OCI-LY3 (cell line): ENCODE measurements at regions not wholly inside any gene's neighbourhood (a gene's known extent, or its start where the extent isn't known, plus 50 kb on each side); places are given as distances from the start of the nearest gene placed in this dataset.
"Not testable (repeated sequence)": the region's sequence is repeated elsewhere in the genome, so short reads cannot be mapped to it uniquely, and the experiment has no call there.

ENCODE experiments used
- EZH2phosphoT487 ChIP-seq: fragments of 200-600 bp; shearing (Covaris generic); IDR thresholded peaks from 2 replicates; pipeline ENCODE4 v1.6.1; 2018; ENCODE audit warnings: antibody characterized with exemption, mixed run types, low read depth
- TF ChIP-seq, protein P1 (sequence below): fragments of 200-600, 300-600 bp; sonication (generic); IDR thresholded peaks from 2 replicates; pipeline ENCODE4 v1.5.1; 2014; ENCODE audit warnings: antibody characterized with exemption, low read length, low read depth

DNA sequence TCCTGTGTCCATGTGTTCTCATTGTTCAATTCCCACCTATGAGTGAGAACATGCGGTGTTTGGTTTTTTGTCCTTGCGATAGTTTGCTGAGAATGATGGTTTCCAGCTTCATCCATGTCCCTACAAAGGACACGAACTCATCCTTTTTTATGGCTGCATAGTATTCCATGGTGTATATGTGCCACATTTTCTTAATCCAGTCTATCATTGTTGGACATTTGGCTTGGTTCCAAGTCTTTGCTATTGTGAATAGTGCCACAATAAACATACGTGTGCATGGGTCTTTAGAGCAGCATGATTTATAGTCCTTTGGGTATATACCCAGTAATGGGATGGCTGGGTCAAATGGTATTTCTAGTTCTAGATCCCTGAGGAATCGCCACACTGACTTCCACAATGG lies 98.5 kb downstream of the KBTBD2 start:
- TF ChIP-seq, protein P1, sequence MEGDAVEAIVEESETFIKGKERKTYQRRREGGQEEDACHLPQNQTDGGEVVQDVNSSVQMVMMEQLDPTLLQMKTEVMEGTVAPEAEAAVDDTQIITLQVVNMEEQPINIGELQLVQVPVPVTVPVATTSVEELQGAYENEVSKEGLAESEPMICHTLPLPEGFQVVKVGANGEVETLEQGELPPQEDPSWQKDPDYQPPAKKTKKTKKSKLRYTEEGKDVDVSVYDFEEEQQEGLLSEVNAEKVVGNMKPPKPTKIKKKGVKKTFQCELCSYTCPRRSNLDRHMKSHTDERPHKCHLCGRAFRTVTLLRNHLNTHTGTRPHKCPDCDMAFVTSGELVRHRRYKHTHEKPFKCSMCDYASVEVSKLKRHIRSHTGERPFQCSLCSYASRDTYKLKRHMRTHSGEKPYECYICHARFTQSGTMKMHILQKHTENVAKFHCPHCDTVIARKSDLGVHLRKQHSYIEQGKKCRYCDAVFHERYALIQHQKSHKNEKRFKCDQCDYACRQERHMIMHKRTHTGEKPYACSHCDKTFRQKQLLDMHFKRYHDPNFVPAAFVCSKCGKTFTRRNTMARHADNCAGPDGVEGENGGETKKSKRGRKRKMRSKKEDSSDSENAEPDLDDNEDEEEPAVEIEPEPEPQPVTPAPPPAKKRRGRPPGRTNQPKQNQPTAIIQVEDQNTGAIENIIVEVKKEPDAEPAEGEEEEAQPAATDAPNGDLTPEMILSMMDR = not testable (repeated sequence)
- TF ChIP-seq EZH2phosphoT487 = not testable (repeated sequence)
